ENCODE measurements at regions not wholly inside any gene's neighbourhood (a gene's known extent, or its start where the extent isn't known, plus 50 kb on each side); places are given as distances from the start of the nearest gene placed in this dataset.

- H3K27ac ChIP-seq = no peak overlapping the region
- TF ChIP-seq CTCF (conservative IDR thresholded peaks at IDR 0.05) = no peak
Observed at GRCh38 chr3:107946700-107947099, 144.1 kb downstream of the CD47 start.

- TF ChIP-seq CTCF (conservative IDR thresholded peaks at IDR 0.05) = no peak
- H3K27ac ChIP-seq = no peak overlapping the region
Observed at GRCh38 chr3:107945417-107946094, 145.3 kb downstream of the CD47 start.

- H3K27ac ChIP-seq = no peak overlapping the region
- no peak for TF ChIP-seq CTCF (conservative IDR thresholded peaks at IDR 0.05)
Observed at GRCh38 chr3:107943786-107944523, 146.9 kb downstream of the CD47 start.

GRCh38 chr3:107942951-107943749 lies 147.7 kb downstream of the CD47 start:
- H3K27ac ChIP-seq = no peak overlapping the region
- TF ChIP-seq CTCF (conservative IDR thresholded peaks at IDR 0.05) = no peak

- no peak for TF ChIP-seq CTCF (conservative IDR thresholded peaks at IDR 0.05)
- no peak overlapping the region for H3K27ac ChIP-seq
Observed at GRCh38 chr3:107942244-107942643, 148.6 kb downstream of the CD47 start.

GRCh38 chr3:107939691-107940442 lies 151.0 kb downstream of the CD47 start:
- TF ChIP-seq CTCF (conservative IDR thresholded peaks at IDR 0.05) = no peak
- H3K27ac ChIP-seq = peak overlapping the region; percentile 43

Data from VCaP (cell line).